ENCODE measurements at regions not wholly inside any gene's neighbourhood (a gene's known extent, or its start where the extent isn't known, plus 50 kb on each side); places are given as distances from the start of the nearest gene placed in this dataset.

GRCh38 chr4:136369073-136369472 is 1163.2 kb downstream of the PCDH18 start:
- TF ChIP-seq MAX (IDR thresholded peaks at IDR 0.05; ENCODE audit: low read depth, low read length) (no peak), EP300 (IDR thresholded peaks at IDR 0.05; ENCODE audit: borderline replicate concordance in 1 of 2, control insufficient read depth in 1 of 2, low read depth in 2 of 2, low read length in 2 of 2) (no peak), CBX3 (IDR thresholded peaks at IDR 0.05; ENCODE audit: borderline replicate concordance, low read depth) (no peak), POLR2AphosphoS5 (IDR thresholded peaks at IDR 0.05; ENCODE audit: low read length) (no peak), RCOR1 (conservative IDR thresholded peaks at IDR 0.05; ENCODE audit: low read depth, low read length) (no peak)
- TF ChIP-seq, protein P1, sequence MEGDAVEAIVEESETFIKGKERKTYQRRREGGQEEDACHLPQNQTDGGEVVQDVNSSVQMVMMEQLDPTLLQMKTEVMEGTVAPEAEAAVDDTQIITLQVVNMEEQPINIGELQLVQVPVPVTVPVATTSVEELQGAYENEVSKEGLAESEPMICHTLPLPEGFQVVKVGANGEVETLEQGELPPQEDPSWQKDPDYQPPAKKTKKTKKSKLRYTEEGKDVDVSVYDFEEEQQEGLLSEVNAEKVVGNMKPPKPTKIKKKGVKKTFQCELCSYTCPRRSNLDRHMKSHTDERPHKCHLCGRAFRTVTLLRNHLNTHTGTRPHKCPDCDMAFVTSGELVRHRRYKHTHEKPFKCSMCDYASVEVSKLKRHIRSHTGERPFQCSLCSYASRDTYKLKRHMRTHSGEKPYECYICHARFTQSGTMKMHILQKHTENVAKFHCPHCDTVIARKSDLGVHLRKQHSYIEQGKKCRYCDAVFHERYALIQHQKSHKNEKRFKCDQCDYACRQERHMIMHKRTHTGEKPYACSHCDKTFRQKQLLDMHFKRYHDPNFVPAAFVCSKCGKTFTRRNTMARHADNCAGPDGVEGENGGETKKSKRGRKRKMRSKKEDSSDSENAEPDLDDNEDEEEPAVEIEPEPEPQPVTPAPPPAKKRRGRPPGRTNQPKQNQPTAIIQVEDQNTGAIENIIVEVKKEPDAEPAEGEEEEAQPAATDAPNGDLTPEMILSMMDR (IDR thresholded peaks at IDR 0.05 in 2 of 3, conservative IDR thresholded peaks at IDR 0.05 in 1 of 3; ENCODE audit: control insufficient read depth in 2 of 3, extremely low read depth in 1 of 3, insufficient read depth in 1 of 3, low read depth in 3 of 3, low read length in 3 of 3) = no peak
